Neural progenitor cell (in vitro differentiated cells): ENCODE measurements at regions not wholly inside any gene's neighbourhood (a gene's known extent, or its start where the extent isn't known, plus 50 kb on each side); places are given as distances from the start of the nearest gene placed in this dataset.

ENCODE experiments used
- CTCF ChIP-seq: fragments of 200-600 bp; sonication (generic); IDR thresholded peaks from 2 replicates; pipeline ENCODE4 v1.5.1; 2017; ENCODE audit warnings: antibody characterized with exemption, mild to moderate bottlenecking
- EZH2phosphoT487 ChIP-seq: fragments of 200-600 bp; sonication (generic); IDR thresholded peaks from 2 replicates; pipeline ENCODE4 v1.6.1; 2017; ENCODE audit warnings: antibody characterized with exemption

DNA sequence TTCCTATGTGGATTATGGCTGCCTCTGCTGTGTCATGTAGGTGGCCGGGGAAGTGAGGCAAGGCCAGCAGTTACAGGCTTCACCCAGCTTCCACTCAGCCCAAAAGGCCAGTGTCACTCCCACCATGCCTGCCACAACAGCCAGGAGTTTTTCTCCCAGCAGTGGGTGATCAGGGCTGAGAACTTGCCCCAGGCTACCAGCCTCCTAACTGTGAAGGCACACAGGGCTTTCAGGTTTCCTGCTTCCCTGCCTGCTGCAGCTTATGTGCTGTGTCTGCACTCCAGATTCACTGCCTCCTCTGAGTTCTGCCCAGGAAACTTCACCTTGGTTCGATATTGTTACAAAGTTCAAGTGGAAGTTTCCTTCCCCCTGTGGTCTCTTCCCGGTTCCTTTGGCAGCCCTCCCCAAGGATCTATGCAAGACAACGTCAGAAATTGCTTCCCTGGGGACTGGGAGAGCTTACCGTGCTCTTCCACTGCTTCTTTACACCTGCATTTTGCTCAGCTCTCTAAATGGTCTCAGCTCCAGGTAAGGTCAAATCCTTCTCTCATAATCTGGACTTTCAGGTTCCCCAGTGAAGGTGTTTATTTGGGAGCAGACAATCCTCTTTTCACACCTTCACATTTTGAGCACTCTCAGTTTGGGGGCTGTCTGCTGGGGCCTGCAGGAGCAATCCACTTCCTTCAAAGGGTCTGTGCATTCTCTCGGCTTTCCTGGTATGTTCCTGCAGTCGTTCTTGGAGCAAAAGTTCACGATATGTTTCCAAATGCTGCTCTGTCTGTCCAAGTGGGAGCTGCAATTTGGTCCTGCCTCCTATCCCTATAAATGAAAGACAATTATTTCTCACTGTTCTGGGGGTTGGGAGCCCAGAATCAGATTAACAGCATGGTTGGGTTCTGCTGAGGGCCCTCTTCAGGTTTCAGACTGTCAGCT, 1730.1 kb upstream of the PRR20A start:
- TF ChIP-seq CTCF (no peak), EZH2phosphoT487 (no peak)
